Fibroblast of the aortic adventitia (primary cell): ENCODE measurements at regions not wholly inside any gene's neighbourhood (a gene's known extent, or its start where the extent isn't known, plus 50 kb on each side); places are given as distances from the start of the nearest gene placed in this dataset.

Experiments used
- DNase-seq: peaks from one replicate; pipeline ENCODE4 v3.0.0-alpha.2; 2010; ENCODE audit warnings: low read depth
- H3K4me3 ChIP-seq: 2 replicates; pipeline ENCODE4 v1.5.1; 2011; ENCODE audit warnings: low read depth, mild to moderate bottlenecking, control low read depth, low read length, moderate library complexity
- CTCF ChIP-seq: IDR thresholded peaks from 2 replicates; pipeline ENCODE4 v1.5.1; 2011; ENCODE audit warnings: mild to moderate bottlenecking, low read length, control low read depth, inconsistent platforms; ENCODE audit not compliant: insufficient read depth

DNA sequence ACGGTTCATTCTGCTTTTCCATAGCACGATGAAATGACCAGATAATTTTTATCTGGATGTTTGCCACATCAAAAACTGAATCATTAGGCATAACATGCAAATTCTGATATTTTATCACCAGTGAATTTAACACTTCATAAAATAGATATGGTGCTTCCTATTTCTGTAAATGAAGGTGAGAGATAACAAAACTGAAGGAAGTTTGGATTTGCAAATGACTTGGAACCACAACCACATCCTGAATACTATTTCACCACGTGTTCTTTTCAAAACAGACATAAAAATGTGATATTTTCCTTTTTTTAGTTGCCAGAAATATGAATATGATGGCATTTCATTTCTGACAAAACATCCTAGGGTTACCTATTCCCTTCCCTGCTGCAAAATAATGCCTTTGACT is 146.1 kb downstream of the EDN1 start:
- H3K4me3 ChIP-seq: no peak overlapping the region
- DNase-seq: no peak
- TF ChIP-seq CTCF: no peak

DNA sequence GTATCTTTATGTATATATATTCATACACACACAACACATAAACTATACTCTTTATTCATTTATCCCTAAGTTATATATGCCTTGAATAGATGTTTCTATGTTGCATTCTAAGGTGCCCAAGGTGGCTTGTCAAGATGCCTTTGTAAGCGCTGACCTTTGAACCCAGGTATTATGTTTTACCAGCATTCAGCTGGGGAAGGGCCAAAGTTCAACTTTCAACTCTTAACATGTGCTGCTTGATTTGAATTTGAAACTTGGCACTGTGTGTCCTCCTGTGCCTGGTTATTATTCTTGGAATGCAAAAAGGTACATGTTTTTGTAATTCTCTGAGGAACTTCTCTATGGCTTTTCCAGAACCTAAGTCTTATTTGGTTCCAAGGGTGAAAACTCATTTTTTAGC is 146.5 kb downstream of the EDN1 start:
- peak; percentile 13 for DNase-seq
- H3K4me3 ChIP-seq: no peak overlapping the region
- no peak for TF ChIP-seq CTCF

GRCh38 chr6:12439296-12439695 is 149.1 kb downstream of the EDN1 start:
- no peak for TF ChIP-seq CTCF
- no peak overlapping the region for H3K4me3 ChIP-seq
- no peak for DNase-seq

- TF ChIP-seq CTCF: no peak
- peak; percentile 31 for DNase-seq
- H3K4me3 ChIP-seq: no peak overlapping the region
Observed at GRCh38 chr6:12440981-12441380, 150.8 kb downstream of the EDN1 start.

- DNase-seq: no peak
- no peak overlapping the region for H3K4me3 ChIP-seq
- TF ChIP-seq CTCF: no peak
Observed at GRCh38 chr6:12442455-12442854, 152.3 kb downstream of the EDN1 start.

DNA sequence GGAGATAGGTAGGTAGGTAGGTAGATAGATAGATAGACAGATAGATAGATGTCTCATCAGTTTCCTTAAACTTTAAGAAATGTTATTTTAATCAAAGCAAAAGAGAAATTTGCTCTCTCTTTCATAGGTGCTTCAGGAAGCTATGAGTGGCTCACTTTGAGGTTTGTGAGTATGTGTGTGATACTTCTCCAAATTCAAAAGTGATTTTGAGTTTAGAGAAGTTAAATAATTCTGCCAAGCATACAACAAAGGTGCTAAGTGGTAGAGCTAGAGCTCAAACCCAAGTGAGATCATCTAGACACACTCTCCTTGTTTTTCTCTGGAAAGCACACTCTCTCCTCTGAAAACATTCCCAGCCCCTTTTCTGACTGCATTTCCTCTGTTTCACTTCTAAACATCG is 156.2 kb downstream of the EDN1 start:
- H3K4me3 ChIP-seq: no peak overlapping the region
- DNase-seq: no peak
- no peak for TF ChIP-seq CTCF

GRCh38 chr6:12449447-12449846 is 159.3 kb downstream of the EDN1 start:
- TF ChIP-seq CTCF: no peak
- H3K4me3 ChIP-seq: no peak overlapping the region
- DNase-seq: no peak
